Smooth muscle cell (in vitro differentiated cells): ENCODE measurements at regions not wholly inside any gene's neighbourhood (a gene's known extent, or its start where the extent isn't known, plus 50 kb on each side); places are given as distances from the start of the nearest gene placed in this dataset.

ENCODE experiments used
- DNase-seq: peaks from one replicate; lab custom pipeline; 2025; ENCODE audit not compliant: unreplicated experiment; lab: John Stamatoyannopoulos, UW
- H2AFZ ChIP-seq: fragments of 200-600 bp; sonication (generic); 2 replicates; pipeline ENCODE4 v1.6.0; 2016; ENCODE audit warnings: antibody characterized with exemption, low read depth, mild to moderate bottlenecking
- H3F3A ChIP-seq: fragments of 200-600 bp; sonication (generic); 2 replicates; pipeline ENCODE4 v1.6.0; 2017; ENCODE audit warnings: antibody characterized with exemption, low read depth
- H3K27ac ChIP-seq: fragments of 200-600 bp; sonication (generic); 2 replicates; pipeline ENCODE4 v1.5.1; 2016; ENCODE audit warnings: low read depth, mild to moderate bottlenecking
- H3K27me3 ChIP-seq: fragments of 200-600 bp; sonication (generic); 2 replicates; pipeline ENCODE4 v1.6.1; 2016; ENCODE audit warnings: low read depth, mild to moderate bottlenecking
- H3K36me3 ChIP-seq: fragments of 200-600 bp; sonication (generic); 2 replicates; pipeline ENCODE4 v1.5.1; 2016; ENCODE audit warnings: low read depth
- H3K4me1 ChIP-seq: fragments of 200-600 bp; sonication (generic); 2 replicates; pipeline ENCODE4 v1.5.1; 2016; ENCODE audit warnings: low read depth
- H3K4me2 ChIP-seq: fragments of 200-600 bp; sonication (generic); 2 replicates; pipeline ENCODE4 v1.6.0; 2016; ENCODE audit warnings: mild to moderate bottlenecking
- H3K4me3 ChIP-seq: fragments of 200-600 bp; sonication (generic); 2 replicates; pipeline ENCODE4 v1.5.1; 2016; ENCODE audit warnings: mild to moderate bottlenecking
- H3K79me2 ChIP-seq: fragments of 200-600 bp; sonication (generic); 2 replicates; pipeline ENCODE4 v1.6.0; 2016; ENCODE audit warnings: low read depth, mild to moderate bottlenecking
- H3K9ac ChIP-seq: fragments of 200-600 bp; sonication (generic); 2 replicates; pipeline ENCODE4 v1.6.0; 2016; ENCODE audit warnings: low read depth
- H3K9me3 ChIP-seq: fragments of 200-600 bp; sonication (generic); replicated peaks from 2 replicates; pipeline ENCODE4 v1.5.1; 2016; ENCODE audit warnings: low read depth
- H4K20me1 ChIP-seq: fragments of 200-600 bp; sonication (generic); 2 replicates; pipeline ENCODE4 v1.6.0; 2016; ENCODE audit warnings: low read depth
- CTCF ChIP-seq: fragments of 200-600 bp; sonication (generic); IDR thresholded peaks from 2 replicates; pipeline ENCODE4 v1.5.1; 2017; ENCODE audit warnings: borderline replicate concordance, mild to moderate bottlenecking, antibody characterized with exemption; ENCODE audit not compliant: insufficient read depth, poor library complexity, severe bottlenecking
- WGBS: methylation state at CpG from one replicate; pipeline ENCODE4 v1.1.7; 2016; ENCODE audit warnings: low lambda C conversion rate; 5-methylcytosine and 5-hydroxymethylcytosine counted together

GRCh38 chr17:73724341-73724740, 80.1 kb upstream of the SDK2 start:
- H3K27me3 ChIP-seq: peaks cover 10% of the 10 kb centered on the region
- no peak overlapping the region for H3K9ac ChIP-seq
- no peaks in the 10 kb centered on the region for H3K36me3 ChIP-seq
- no peaks in the 10 kb centered on the region for H3F3A ChIP-seq
- no peaks in the 10 kb centered on the region for H3K79me2 ChIP-seq
- H3K4me2 ChIP-seq: no peak overlapping the region
- H3K4me1 ChIP-seq: peaks cover 10% of the 10 kb centered on the region
- WGBS: 97% methylated on average over 5 of the region's 5 CpGs
- H2AFZ ChIP-seq: no peak overlapping the region
- no peak overlapping the region for H3K4me3 ChIP-seq
- TF ChIP-seq CTCF: no peak
- no peaks in the 10 kb centered on the region for H4K20me1 ChIP-seq
- no peak for DNase-seq
- H3K27ac ChIP-seq: no peak overlapping the region
- H3K9me3 ChIP-seq: no peaks in the 10 kb centered on the region

- Histone ChIP-seq H4K20me1 (no peaks in the 10 kb centered on the region), H3F3A (no peaks in the 10 kb centered on the region), H3K27ac (no peak overlapping the region), H3K4me2 (no peak overlapping the region), H3K9ac (no peak overlapping the region), H3K4me3 (no peak overlapping the region), H3K36me3 (no peaks in the 10 kb centered on the region), H3K9me3 (no peaks in the 10 kb centered on the region), H3K79me2 (no peaks in the 10 kb centered on the region), H3K27me3 (peaks cover 10% of the 10 kb centered on the region), H2AFZ (no peak overlapping the region), H3K4me1 (peaks cover 4% of the 10 kb centered on the region)
- 92% methylated on average over 4 of the region's 4 CpGs for WGBS
- DNase-seq: no peak
- no peak for TF ChIP-seq CTCF
Observed at GRCh38 chr17:73724990-73725389, 80.7 kb upstream of the SDK2 start.

DNA sequence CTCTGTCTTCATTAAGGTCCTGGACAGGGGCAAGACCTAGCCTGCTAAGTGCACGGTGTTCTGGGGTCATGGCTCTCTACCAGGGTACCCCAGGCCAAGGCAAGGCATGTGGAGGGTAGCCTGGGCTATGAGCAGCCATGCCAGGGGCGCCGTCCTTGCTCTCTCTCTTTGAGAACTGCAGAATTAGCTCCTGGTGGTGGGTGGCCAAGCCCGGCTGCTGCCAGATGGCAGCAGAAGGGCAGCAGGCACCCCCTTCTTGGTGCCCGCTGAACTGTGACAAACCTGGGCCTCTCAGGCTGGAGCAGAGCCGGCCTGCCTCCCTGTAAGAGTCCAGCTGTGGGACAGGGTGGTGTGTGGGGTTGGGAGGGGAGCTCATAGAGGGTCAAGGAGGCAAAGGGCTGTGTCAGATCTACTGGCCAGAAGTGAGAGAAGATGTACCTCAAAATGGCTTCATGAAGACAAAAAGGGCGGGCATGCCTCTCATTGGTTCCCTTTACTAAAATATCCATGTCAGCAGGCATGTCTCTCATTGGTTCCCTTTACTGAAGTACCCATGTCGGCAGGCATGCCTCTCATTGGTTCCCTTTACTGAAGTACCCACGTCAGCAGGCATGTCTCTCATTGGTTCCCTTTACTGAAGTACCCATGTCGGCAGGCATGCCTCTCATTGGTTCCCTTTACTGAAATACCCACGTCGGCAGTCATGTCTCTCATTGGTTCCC, 81.7 kb upstream of the SDK2 start:
- no peak for TF ChIP-seq CTCF
- Histone ChIP-seq H3K79me2 (no peaks in the 10 kb centered on the region), H3K4me1 (no peaks in the 10 kb centered on the region), H3F3A (no peaks in the 10 kb centered on the region), H4K20me1 (no peaks in the 10 kb centered on the region), H3K4me2 (no peak overlapping the region), H3K9me3 (peaks cover 2% of the 10 kb centered on the region), H3K9ac (no peak overlapping the region), H3K4me3 (no peak overlapping the region), H3K27ac (no peak overlapping the region), H3K36me3 (no peaks in the 10 kb centered on the region), H2AFZ (no peak overlapping the region), H3K27me3 (peaks cover 10% of the 10 kb centered on the region)
- DNase-seq: no peak
- WGBS: 92% methylated on average over 12 of the region's 12 CpGs

- Histone ChIP-seq H3K9me3 (peaks cover 4% of the 10 kb centered on the region), H4K20me1 (no peaks in the 10 kb centered on the region), H3K4me2 (no peak overlapping the region), H3K36me3 (no peaks in the 10 kb centered on the region), H3K79me2 (no peaks in the 10 kb centered on the region), H3F3A (no peaks in the 10 kb centered on the region), H3K4me1 (no peaks in the 10 kb centered on the region), H3K9ac (no peak overlapping the region), H3K27me3 (peaks cover 5% of the 10 kb centered on the region), H3K27ac (no peak overlapping the region), H3K4me3 (no peak overlapping the region), H2AFZ (no peak overlapping the region)
- no peak for DNase-seq
- no peak for TF ChIP-seq CTCF
- 95% methylated on average over 8 of the region's 8 CpGs for WGBS
Observed at GRCh38 chr17:73727941-73728340, 83.7 kb upstream of the SDK2 start.
